ENCODE measurements at regions not wholly inside any gene's neighbourhood (a gene's known extent, or its start where the extent isn't known, plus 50 kb on each side); places are given as distances from the start of the nearest gene placed in this dataset.

GRCh38 chr2:228649447-228649846, 468.0 kb upstream of the SPHKAP start:
- Histone ChIP-seq H3K4me1 (ENCODE audit: insufficient read depth, low read length, severe bottlenecking) (no peaks in the 10 kb centered on the region), H3K4me2 (ENCODE audit: low read length) (no peak overlapping the region), H3F3A (ENCODE audit: insufficient read depth, low read length) (no peaks in the 10 kb centered on the region), H2AFZ (ENCODE audit: low read length) (no peak overlapping the region), H3K27ac (ENCODE audit: low read depth, low read length, poor library complexity, severe bottlenecking) (no peak overlapping the region), H3K27me3 (ENCODE audit: insufficient read depth, low read length) (no peaks in the 10 kb centered on the region), H3K9me2 (ENCODE audit: low read depth, low read length) (no peaks in the 10 kb centered on the region), H3K4me3 (ENCODE audit: low read depth, low read length, poor library complexity, severe bottlenecking) (no peak overlapping the region), H4K20me1 (ENCODE audit: insufficient read depth, low read length) (no peaks in the 10 kb centered on the region), H3K9me3 (ENCODE audit: low read length) (no peaks in the 10 kb centered on the region), H3K9ac (ENCODE audit: low read length) (no peak overlapping the region), H3K79me2 (ENCODE audit: insufficient read depth, low read length) (no peaks in the 10 kb centered on the region), H3K36me3 (ENCODE audit: insufficient read depth, low read length) (no peaks in the 10 kb centered on the region)
- no peak for TF ChIP-seq CTCF (IDR thresholded peaks at IDR 0.05; ENCODE audit: low read length)
- TF ChIP-seq EZH2 (IDR thresholded peaks at IDR 0.05; ENCODE audit: borderline replicate concordance, low read length), result no peak

GRCh38 chr2:228648541-228648940, 467.1 kb upstream of the SPHKAP start:
- no peak overlapping the region for H3K27ac ChIP-seq (ENCODE audit: low read depth, low read length, poor library complexity, severe bottlenecking)

DNA sequence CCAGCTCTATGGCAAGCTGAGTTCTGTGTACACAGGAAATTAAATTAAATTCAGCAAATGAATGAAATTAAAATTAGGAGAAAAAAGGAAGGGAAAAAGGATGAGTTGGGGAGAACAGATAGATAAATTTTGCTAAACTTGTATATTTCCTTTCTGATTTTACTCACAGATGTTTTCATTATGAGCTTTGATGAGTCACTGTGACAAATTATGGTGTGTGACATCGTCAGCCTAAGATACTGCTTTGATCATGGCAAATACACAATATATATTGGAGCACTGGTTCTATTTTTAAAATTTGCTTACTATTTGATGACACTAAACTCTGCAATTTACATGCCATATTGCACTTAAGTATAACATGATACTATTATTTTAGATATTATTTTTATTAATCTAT, 464.6 kb upstream of the SPHKAP start:
- no peaks in the 10 kb centered on the region for H3K4me1 ChIP-seq (ENCODE audit: insufficient read depth, low read length, severe bottlenecking)
- H3F3A ChIP-seq (ENCODE audit: insufficient read depth, low read length), result no peaks in the 10 kb centered on the region
- TF ChIP-seq EZH2 (IDR thresholded peaks at IDR 0.05; ENCODE audit: borderline replicate concordance, low read length) (no peak), CTCF (IDR thresholded peaks at IDR 0.05; ENCODE audit: low read length) (no peak)
- H3K9ac ChIP-seq (ENCODE audit: low read length), result no peak overlapping the region
- no peaks in the 10 kb centered on the region for H3K79me2 ChIP-seq (ENCODE audit: insufficient read depth, low read length)
- no peaks in the 10 kb centered on the region for H3K9me2 ChIP-seq (ENCODE audit: low read depth, low read length)
- no peaks in the 10 kb centered on the region for H3K27me3 ChIP-seq (ENCODE audit: insufficient read depth, low read length)
- H4K20me1 ChIP-seq (ENCODE audit: insufficient read depth, low read length), result no peaks in the 10 kb centered on the region
- H2AFZ ChIP-seq (ENCODE audit: low read length), result no peak overlapping the region
- H3K36me3 ChIP-seq (ENCODE audit: insufficient read depth, low read length), result no peaks in the 10 kb centered on the region
- no peak overlapping the region for H3K27ac ChIP-seq (ENCODE audit: low read depth, low read length, poor library complexity, severe bottlenecking)
- no peak overlapping the region for H3K4me3 ChIP-seq (ENCODE audit: low read depth, low read length, poor library complexity, severe bottlenecking)
- no peak overlapping the region for H3K4me2 ChIP-seq (ENCODE audit: low read length)
- H3K9me3 ChIP-seq (ENCODE audit: low read length), result no peaks in the 10 kb centered on the region

More at GRCh38 chr2:228648541-228648940, 467.1 kb upstream of the SPHKAP start:
- no peaks in the 10 kb centered on the region for H3K9me2 ChIP-seq (ENCODE audit: low read depth, low read length)
- H3F3A ChIP-seq (ENCODE audit: insufficient read depth, low read length), result no peaks in the 10 kb centered on the region
- H3K4me1 ChIP-seq (ENCODE audit: insufficient read depth, low read length, severe bottlenecking), result no peaks in the 10 kb centered on the region
- no peak overlapping the region for H3K4me3 ChIP-seq (ENCODE audit: low read depth, low read length, poor library complexity, severe bottlenecking)
- H3K4me2 ChIP-seq (ENCODE audit: low read length), result no peak overlapping the region
- H3K9me3 ChIP-seq (ENCODE audit: low read length), result no peaks in the 10 kb centered on the region
- no peaks in the 10 kb centered on the region for H4K20me1 ChIP-seq (ENCODE audit: insufficient read depth, low read length)
- no peaks in the 10 kb centered on the region for H3K36me3 ChIP-seq (ENCODE audit: insufficient read depth, low read length)
- no peak overlapping the region for H3K9ac ChIP-seq (ENCODE audit: low read length)
- no peaks in the 10 kb centered on the region for H3K27me3 ChIP-seq (ENCODE audit: insufficient read depth, low read length)
- no peak for TF ChIP-seq EZH2 (IDR thresholded peaks at IDR 0.05; ENCODE audit: borderline replicate concordance, low read length)
- no peak for TF ChIP-seq CTCF (IDR thresholded peaks at IDR 0.05; ENCODE audit: low read length)
- no peak overlapping the region for H2AFZ ChIP-seq (ENCODE audit: low read length)
- no peaks in the 10 kb centered on the region for H3K79me2 ChIP-seq (ENCODE audit: insufficient read depth, low read length)
